ENCODE measurements at regions not wholly inside any gene's neighbourhood (a gene's known extent, or its start where the extent isn't known, plus 50 kb on each side); places are given as distances from the start of the nearest gene placed in this dataset.

DNA sequence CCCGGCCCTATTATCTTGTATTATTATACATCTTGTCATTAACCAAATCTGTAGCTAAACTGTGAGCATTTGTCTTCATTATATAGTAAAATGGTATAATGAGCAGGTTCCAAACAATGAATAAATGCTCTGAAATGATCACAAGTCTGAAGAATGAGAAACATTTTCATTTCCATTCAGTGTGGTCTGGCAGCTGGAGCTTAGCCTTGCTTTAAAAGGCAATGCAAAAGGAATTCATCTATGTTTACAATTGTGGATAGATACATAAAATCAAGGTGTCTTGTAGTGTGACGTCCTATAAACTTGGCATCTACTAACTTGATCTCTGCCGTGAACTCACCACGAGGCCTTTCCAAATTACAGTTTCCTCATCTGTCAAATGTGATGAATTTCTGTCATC lies 168.3 kb downstream of the RMST start:
- CTCF ChIA-PET (ENCODE audit: low intra/inter-chr PET ratio): no interaction called here
- H3K9me1 ChIP-seq (ENCODE audit: control insufficient read depth, insufficient read depth, low read length): no peaks in the 10 kb centered on the region
- H3K27me3 ChIP-seq (ENCODE audit: control insufficient read depth in 2 of 2, insufficient read depth in 2 of 2, low read length in 2 of 2): no peaks in the 10 kb centered on the region
- H2AFZ ChIP-seq (ENCODE audit: low read depth, low read length): no peak overlapping the region
- H3K4me1 ChIP-seq (replicated peaks in 1 of 2; ENCODE audit: control insufficient read depth in 2 of 2, insufficient read depth in 2 of 2, low read length in 2 of 2): no peaks in the 10 kb centered on the region
- 0% methylated on average over 4 of the region's 4 CpGs for WGBS (ENCODE audit: insufficient coverage, low coverage, missing lambda C conversion rate)
- no peak for DNase-seq (ENCODE audit: extremely low read depth in 1 of 4, low spot score in 3 of 4)
- no peak overlapping the region for H3K4me3 ChIP-seq
- no peak for ATAC-seq
- no peaks in the 10 kb centered on the region for H3K79me2 ChIP-seq (ENCODE audit: control insufficient read depth, insufficient read depth, low read length)
- POLR2A ChIA-PET: no interaction called here
- H3K4me2 ChIP-seq (ENCODE audit: insufficient read depth, low read length): no peak overlapping the region
- no peak for TF ChIP-seq TCF7 (IDR thresholded peaks at IDR 0.05; ENCODE audit: borderline replicate concordance)
- TF ChIP-seq HEY1 (CRISPR knock-in tag; IDR thresholded peaks at IDR 0.05; ENCODE audit: borderline replicate concordance): no peak
- no peak for TF ChIP-seq DPF2 (IDR thresholded peaks at IDR 0.05)
- no peak for TF ChIP-seq ZSCAN29 (IDR thresholded peaks at IDR 0.05)
- TF ChIP-seq KLF6 (CRISPR knock-in tag; IDR thresholded peaks at IDR 0.05; ENCODE audit: borderline replicate concordance): no peak
- no peak for TF ChIP-seq ARNT (IDR thresholded peaks at IDR 0.05)
- no peak for TF ChIP-seq RBM22 (IDR thresholded peaks at IDR 0.05; ENCODE audit: low read depth, low read length, poor library complexity, severe bottlenecking)
- TF ChIP-seq DACH1 (IDR thresholded peaks at IDR 0.05; ENCODE audit: partially characterized antibody): no peak
- TF ChIP-seq PHB2 (IDR thresholded peaks at IDR 0.05; ENCODE audit: low read depth): no peak
- no peak for TF ChIP-seq EZH2 (IDR thresholded peaks at IDR 0.05; ENCODE audit: borderline replicate concordance, low read depth, low read length)
- TF ChIP-seq, protein P1, sequence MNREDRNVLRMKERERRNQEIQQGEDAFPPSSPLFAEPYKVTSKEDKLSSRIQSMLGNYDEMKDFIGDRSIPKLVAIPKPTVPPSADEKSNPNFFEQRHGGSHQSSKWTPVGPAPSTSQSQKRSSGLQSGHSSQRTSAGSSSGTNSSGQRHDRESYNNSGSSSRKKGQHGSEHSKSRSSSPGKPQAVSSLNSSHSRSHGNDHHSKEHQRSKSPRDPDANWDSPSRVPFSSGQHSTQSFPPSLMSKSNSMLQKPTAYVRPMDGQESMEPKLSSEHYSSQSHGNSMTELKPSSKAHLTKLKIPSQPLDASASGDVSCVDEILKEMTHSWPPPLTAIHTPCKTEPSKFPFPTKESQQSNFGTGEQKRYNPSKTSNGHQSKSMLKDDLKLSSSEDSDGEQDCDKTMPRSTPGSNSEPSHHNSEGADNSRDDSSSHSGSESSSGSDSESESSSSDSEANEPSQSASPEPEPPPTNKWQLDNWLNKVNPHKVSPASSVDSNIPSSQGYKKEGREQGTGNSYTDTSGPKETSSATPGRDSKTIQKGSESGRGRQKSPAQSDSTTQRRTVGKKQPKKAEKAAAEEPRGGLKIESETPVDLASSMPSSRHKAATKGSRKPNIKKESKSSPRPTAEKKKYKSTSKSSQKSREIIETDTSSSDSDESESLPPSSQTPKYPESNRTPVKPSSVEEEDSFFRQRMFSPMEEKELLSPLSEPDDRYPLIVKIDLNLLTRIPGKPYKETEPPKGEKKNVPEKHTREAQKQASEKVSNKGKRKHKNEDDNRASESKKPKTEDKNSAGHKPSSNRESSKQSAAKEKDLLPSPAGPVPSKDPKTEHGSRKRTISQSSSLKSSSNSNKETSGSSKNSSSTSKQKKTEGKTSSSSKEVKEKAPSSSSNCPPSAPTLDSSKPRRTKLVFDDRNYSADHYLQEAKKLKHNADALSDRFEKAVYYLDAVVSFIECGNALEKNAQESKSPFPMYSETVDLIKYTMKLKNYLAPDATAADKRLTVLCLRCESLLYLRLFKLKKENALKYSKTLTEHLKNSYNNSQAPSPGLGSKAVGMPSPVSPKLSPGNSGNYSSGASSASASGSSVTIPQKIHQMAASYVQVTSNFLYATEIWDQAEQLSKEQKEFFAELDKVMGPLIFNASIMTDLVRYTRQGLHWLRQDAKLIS (CRISPR knock-in tag; IDR thresholded peaks at IDR 0.05): no peak
- TF ChIP-seq, protein P2, sequence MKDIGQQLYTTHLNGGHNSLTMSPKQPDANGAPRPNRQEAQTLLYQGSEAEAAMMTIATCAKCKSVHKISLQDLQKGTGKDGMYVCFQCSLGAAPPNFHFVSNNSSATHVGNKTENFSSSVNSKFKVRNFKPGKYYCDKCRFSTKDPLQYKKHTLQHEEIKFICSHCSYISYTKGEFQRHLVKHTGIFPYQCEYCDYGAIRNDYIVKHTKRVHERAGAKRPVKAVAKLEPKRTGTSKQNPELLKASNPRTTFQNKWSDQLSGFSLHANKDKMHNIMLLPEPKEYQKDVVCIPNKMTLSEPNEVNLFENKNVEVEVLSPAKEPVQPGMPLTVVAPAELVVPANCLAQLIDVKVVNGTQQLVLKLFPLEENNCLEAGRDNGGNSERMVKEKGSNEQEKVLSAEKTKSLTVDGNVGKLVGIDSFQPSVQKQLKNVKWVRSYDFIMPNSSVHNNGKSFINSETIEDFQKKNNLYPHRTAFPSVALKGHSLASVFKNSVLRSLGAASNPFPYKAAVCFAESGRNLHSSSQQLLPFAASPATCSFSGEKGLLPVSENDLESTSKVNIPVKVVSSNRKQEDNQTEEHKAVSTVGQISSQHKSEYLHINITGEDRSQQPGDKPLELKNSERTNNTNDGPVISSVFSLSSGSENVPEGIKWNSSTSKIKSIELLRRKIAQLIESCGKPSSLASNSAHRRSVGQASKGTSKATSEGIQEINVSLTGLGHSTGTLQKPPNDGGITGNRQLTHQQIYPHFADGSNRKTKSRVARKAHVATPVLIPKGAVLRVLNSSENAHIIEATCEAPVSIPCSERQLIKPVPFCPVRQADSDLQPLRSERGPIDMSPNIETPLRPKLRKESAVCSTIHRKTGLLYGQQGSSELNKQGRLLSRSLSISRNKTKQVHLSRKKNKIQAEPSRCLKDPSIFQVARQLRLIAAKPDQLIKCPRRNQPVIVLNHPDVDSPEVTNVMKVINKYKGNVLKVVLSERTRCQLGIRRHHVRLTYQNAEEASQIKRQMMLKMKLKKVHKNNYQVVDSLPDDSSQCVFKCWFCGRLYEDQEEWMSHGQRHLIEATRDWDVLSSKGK (CRISPR knock-in tag; IDR thresholded peaks at IDR 0.05): no peak
- no peak for TF ChIP-seq SMARCC2 (IDR thresholded peaks at IDR 0.05; ENCODE audit: low read depth)
- H3K9me3 ChIP-seq (replicated peaks; ENCODE audit: control insufficient read depth, insufficient read depth, low read depth, low read length): no peaks in the 10 kb centered on the region
- in situ Hi-C loops (cut with MboI) (no loop called here), intact Hi-C loops (cut with micrococcal nuclease) (no loop called here)
- no peaks in the 10 kb centered on the region for H4K20me1 ChIP-seq (replicated peaks; ENCODE audit: control insufficient read depth, insufficient read depth, low read length)
- H3K9ac ChIP-seq (ENCODE audit: insufficient read depth in 1 of 2, low read depth in 2 of 2, low read length in 2 of 2): no peak overlapping the region
- H3K36me3 ChIP-seq (ENCODE audit: control insufficient read depth, insufficient read depth, low read length): no peaks in the 10 kb centered on the region
- FAIRE-seq: no peak
- BruUV-seq (replicated peaks): no TSS peak
- no peak overlapping the region for H3K27ac ChIP-seq (ENCODE audit: extremely low read depth, low read depth, low read length)

Measured in K562 (cell line).